HL-60 (cell line): ENCODE measurements at regions not wholly inside any gene's neighbourhood (a gene's known extent, or its start where the extent isn't known, plus 50 kb on each side); places are given as distances from the start of the nearest gene placed in this dataset.

Experiments
- DNase-seq, 2 experiments: peaks; one replicate each; pipeline ENCODE4 v3.0.0-alpha.2; 2010 to 2020; ENCODE audit warnings: low read depth in 1 of 2, low spot score in 1 of 2
- H3K27ac ChIP-seq: fragments of 250-450 bp; sonication (Bioruptor Pico); replicated peaks from 2 replicates; pipeline ENCODE4 v1.5.1; 2020; ENCODE audit warnings: mild to moderate bottlenecking, moderate library complexity
- H3K27me3 ChIP-seq: fragments of 250-450 bp; sonication (Bioruptor Pico); 2 replicates; pipeline ENCODE4 v1.5.1; 2021; ENCODE audit warnings: mild to moderate bottlenecking, moderate library complexity; ENCODE audit not compliant: insufficient read depth, poor library complexity, severe bottlenecking
- H3K4me3 ChIP-seq: replicated peaks from 2 replicates; pipeline ENCODE4 v1.5.1; 2011; ENCODE audit warnings: mild to moderate bottlenecking, control low read depth, low read length; ENCODE audit not compliant: insufficient read depth
- CTCF ChIP-seq: IDR thresholded peaks from one replicate; pipeline ENCODE4 v1.5.1; 2011; ENCODE audit warnings: low read length, control low read depth, inconsistent platforms; ENCODE audit not compliant: insufficient read depth
- GABPA ChIP-seq: IDR thresholded peaks from 2 replicates; pipeline ENCODE4 v1.6.1; 2012; ENCODE audit warnings: low read depth
- POLR2AphosphoS5 ChIP-seq: IDR thresholded peaks from 2 replicates; pipeline ENCODE4 v1.6.1; 2012; ENCODE audit warnings: low read depth
- REST ChIP-seq: IDR thresholded peaks from 2 replicates; pipeline ENCODE4 v1.6.1; 2012; ENCODE audit warnings: low read depth; ENCODE audit not compliant: insufficient replicate concordance
- SPI1 ChIP-seq: IDR thresholded peaks from 2 replicates; pipeline ENCODE4 v1.6.1; 2012; ENCODE audit warnings: low read depth, mild to moderate bottlenecking, borderline replicate concordance

GRCh38 chr14:25667387-25667786 lies 617.4 kb upstream of the STXBP6 start:
- Histone ChIP-seq H3K27me3 (peaks cover 3% of the 10 kb centered on the region), H3K4me3 (no peak overlapping the region), H3K27ac (no peak overlapping the region)
- no peak for DNase-seq
- TF ChIP-seq REST (no peak), POLR2AphosphoS5 (no peak), GABPA (no peak)

- Histone ChIP-seq H3K4me3 (no peak overlapping the region), H3K27ac (no peak overlapping the region), H3K27me3 (peaks cover 3% of the 10 kb centered on the region)
- no peak for DNase-seq
- TF ChIP-seq REST (no peak), POLR2AphosphoS5 (no peak)
Observed at GRCh38 chr14:25666877-25667276, 616.9 kb upstream of the STXBP6 start.

GRCh38 chr14:25658988-25659387 lies 609.0 kb upstream of the STXBP6 start:
- no peak overlapping the region for H3K27ac ChIP-seq
- DNase-seq: no peak
- no peak overlapping the region for H3K4me3 ChIP-seq
- peaks cover 3% of the 10 kb centered on the region for H3K27me3 ChIP-seq
- TF ChIP-seq CTCF (no peak), REST (no peak), SPI1 (no peak), POLR2AphosphoS5 (no peak), GABPA (no peak)

- no peaks in the 10 kb centered on the region for H3K27me3 ChIP-seq
- no peak overlapping the region for H3K4me3 ChIP-seq
- no peak overlapping the region for H3K27ac ChIP-seq
- TF ChIP-seq SPI1 (no peak), REST (no peak), GABPA (no peak), POLR2AphosphoS5 (no peak), CTCF (no peak)
- no peak for DNase-seq
Observed at GRCh38 chr14:25630447-25630846, 580.5 kb upstream of the STXBP6 start.
